GM12865 (cell line): ENCODE measurements at regions not wholly inside any gene's neighbourhood (a gene's known extent, or its start where the extent isn't known, plus 50 kb on each side); places are given as distances from the start of the nearest gene placed in this dataset.

Experiments
- DNase-seq: peaks from one replicate; pipeline ENCODE4 v3.0.0; 2010; ENCODE audit warnings: low read depth
- H3K4me3 ChIP-seq: 2 replicates; pipeline ENCODE4 v1.5.1; 2011; ENCODE audit warnings: mild to moderate bottlenecking, low read depth, low read length, control low read depth
- TF ChIP-seq, protein P1 (sequence below): IDR thresholded peaks from 2 replicates; pipeline ENCODE4 v1.5.1; 2011; ENCODE audit warnings: low read length, control low read depth, low read depth, inconsistent platforms; ENCODE audit not compliant: insufficient read depth; ENCODE audit errors: missing control alignments

GRCh38 chr14:65936342-65936975 is 523.9 kb downstream of the FUT8 start:
- no peak overlapping the region for H3K4me3 ChIP-seq
- TF ChIP-seq, protein P1, sequence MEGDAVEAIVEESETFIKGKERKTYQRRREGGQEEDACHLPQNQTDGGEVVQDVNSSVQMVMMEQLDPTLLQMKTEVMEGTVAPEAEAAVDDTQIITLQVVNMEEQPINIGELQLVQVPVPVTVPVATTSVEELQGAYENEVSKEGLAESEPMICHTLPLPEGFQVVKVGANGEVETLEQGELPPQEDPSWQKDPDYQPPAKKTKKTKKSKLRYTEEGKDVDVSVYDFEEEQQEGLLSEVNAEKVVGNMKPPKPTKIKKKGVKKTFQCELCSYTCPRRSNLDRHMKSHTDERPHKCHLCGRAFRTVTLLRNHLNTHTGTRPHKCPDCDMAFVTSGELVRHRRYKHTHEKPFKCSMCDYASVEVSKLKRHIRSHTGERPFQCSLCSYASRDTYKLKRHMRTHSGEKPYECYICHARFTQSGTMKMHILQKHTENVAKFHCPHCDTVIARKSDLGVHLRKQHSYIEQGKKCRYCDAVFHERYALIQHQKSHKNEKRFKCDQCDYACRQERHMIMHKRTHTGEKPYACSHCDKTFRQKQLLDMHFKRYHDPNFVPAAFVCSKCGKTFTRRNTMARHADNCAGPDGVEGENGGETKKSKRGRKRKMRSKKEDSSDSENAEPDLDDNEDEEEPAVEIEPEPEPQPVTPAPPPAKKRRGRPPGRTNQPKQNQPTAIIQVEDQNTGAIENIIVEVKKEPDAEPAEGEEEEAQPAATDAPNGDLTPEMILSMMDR: no peak
- no peak for DNase-seq

DNA sequence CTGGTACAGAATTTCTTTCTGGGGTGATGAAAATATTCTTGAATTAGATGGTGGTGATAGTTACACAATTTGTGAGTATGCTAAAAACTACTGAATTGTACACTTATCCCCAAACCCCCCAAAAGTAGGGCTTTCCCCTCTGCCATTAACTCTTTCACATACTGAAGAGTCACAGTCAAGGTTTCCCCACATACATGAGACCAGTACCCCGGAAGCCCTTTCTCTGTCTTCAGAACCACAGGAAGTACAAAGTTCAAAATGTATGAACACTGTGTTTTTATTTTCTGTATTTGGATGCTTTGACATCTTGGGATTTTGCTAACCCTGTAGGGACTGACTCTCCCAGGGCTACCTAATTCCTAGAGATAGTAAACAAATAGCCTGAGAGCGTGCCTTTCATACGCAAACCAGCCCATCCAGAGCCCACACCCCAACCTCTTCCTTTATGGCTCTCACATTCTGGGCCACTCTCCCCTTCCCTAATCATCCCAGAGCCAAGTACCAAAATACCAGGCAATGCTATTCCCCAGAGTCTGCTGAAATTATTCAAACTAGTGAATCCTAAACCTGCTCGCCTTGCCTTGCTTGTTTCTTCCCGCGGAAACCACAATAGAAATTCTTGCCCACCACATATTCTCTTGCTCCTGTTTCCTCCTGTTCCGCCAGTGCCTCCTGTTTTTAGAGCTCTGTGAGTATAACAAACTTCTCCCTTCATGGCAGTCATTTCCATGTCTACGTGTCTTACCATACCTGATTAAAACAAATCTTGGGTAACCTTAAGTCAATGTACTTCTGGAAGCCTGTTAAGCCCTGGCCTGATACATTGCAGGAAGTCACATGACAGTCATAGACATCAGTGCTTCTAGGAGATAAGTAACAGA is 524.8 kb downstream of the FUT8 start:
- TF ChIP-seq, protein P1: no peak
- DNase-seq: no peak
- no peak overlapping the region for H3K4me3 ChIP-seq

- TF ChIP-seq, protein P1: no peak
- no peak overlapping the region for H3K4me3 ChIP-seq
- no peak for DNase-seq
Measured at GRCh38 chr14:65937960-65938316, 525.4 kb downstream of the FUT8 start.

- no peak overlapping the region for H3K4me3 ChIP-seq
- TF ChIP-seq, protein P1: no peak
- DNase-seq: no peak
Measured at GRCh38 chr14:65938738-65939137, 526.2 kb downstream of the FUT8 start.

DNA sequence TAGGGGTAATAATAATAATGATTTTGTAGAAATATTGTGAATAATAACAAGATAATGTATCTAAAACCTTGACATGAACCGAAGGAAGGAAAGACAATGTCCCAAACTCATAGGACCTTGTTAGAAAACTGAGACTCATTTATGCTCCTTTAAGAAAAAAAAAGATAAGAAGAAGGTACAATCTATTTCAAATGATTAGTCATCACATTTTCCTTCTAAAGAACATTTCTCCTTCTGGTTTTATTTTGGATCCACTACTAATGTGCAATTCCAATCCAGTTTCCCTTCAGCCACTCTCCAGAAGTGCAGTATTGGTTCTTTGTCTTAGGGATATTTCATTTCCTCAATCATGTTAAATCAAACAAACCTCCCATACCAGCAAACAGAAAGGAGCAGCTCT is 526.7 kb downstream of the FUT8 start:
- no peak overlapping the region for H3K4me3 ChIP-seq
- TF ChIP-seq, protein P1: no peak
- no peak for DNase-seq

DNA sequence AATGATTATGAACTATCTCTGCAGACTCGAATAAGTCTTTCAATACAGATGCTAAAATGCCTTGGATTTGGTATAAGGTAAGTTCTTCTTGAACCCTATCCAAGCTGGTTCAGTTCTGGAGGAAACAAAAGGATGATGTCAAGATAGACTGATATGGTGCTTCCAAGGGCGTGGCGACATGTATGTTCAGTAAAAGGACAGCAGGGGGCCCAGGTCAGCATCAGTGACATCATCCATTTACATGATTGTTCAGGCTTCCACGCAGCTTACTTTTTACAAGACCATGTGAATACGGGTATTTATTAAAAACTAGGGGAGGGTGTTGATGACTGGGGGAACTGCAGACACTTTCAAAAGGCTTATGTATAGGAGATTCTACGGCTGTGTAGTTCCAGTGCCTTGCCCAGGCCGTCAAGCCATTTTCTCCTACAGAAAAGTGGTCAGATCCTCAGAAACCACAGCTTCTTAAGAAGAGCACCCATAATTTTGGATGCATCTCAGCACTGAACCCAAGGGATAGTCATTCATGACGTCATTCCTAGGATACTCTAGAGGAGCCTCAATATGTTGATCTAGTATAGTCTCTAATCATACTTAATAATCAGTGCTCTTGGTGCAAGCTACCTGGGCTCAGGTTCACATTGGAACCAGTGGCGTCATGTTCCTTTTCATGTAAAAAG is 527.7 kb downstream of the FUT8 start:
- DNase-seq: peak; percentile 57

More for the DNA sequence above, 527.7 kb downstream of the FUT8 start:
- TF ChIP-seq, protein P1: peak; percentile 36
- H3K4me3 ChIP-seq: no peak overlapping the region
